ENCODE measurements at regions not wholly inside any gene's neighbourhood (a gene's known extent, or its start where the extent isn't known, plus 50 kb on each side); places are given as distances from the start of the nearest gene placed in this dataset.

DNA sequence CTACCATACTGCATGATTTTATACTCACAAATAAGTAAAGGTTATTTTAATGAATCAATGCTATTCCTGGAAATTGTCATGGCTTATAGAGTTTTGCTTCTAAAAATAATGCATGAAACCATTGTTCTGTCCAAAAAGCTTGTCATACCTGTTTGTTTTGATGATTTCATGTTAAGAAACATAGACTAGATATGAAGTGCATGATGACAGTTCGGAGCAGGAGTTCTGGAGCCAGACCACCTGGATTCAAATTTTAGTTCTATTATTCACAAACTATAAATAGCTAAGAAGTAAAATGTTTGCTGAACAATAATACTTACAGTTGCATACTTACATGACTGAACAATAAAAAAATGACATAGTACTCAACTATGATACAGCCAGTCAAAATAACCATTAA is 107.0 kb upstream of the AKR1E2 start:
- no peaks in the 10 kb centered on the region for H3K4me1 ChIP-seq (ENCODE audit: insufficient read depth, low read length)
- H3K79me2 ChIP-seq (ENCODE audit: insufficient read depth, low read length): no peaks in the 10 kb centered on the region
- no peaks in the 10 kb centered on the region for H4K20me1 ChIP-seq (ENCODE audit: insufficient read depth, low read length)
- Mint-ChIP-seq H3K4me1 (ENCODE audit: low read depth, unreplicated experiment) (peaks cover 11% of the 10 kb centered on the region), H3K4me3 (ENCODE audit: unreplicated experiment) (no peak overlapping the region), H3K9me3 (ENCODE audit: unreplicated experiment) (no peaks in the 10 kb centered on the region), H3K27me3 (ENCODE audit: low read depth, unreplicated experiment) (no peaks in the 10 kb centered on the region), H3K27ac (ENCODE audit: unreplicated experiment) (no peak overlapping the region), H3K36me3 (ENCODE audit: low read depth, unreplicated experiment) (no peaks in the 10 kb centered on the region)
- FAIRE-seq (no peak), DNase-seq (ENCODE audit: low read depth) (peak; percentile 25)
- H3K4me3 ChIP-seq (ENCODE audit: insufficient read depth, low read depth, low read length): no peak overlapping the region
- no peaks in the 10 kb centered on the region for H3K27me3 ChIP-seq (ENCODE audit: insufficient read depth, low read length)
- H2AFZ ChIP-seq (ENCODE audit: low read depth, low read length): no peak overlapping the region
- no peak overlapping the region for H3K9ac ChIP-seq (ENCODE audit: low read length)
- no peak overlapping the region for H3K4me2 ChIP-seq (ENCODE audit: low read length)
- H3K36me3 ChIP-seq (ENCODE audit: insufficient read depth, low read length): no peaks in the 10 kb centered on the region
- TF ChIP-seq EZH2 (IDR thresholded peaks at IDR 0.05; ENCODE audit: insufficient read depth, low read length): no peak
- H3K27ac ChIP-seq (ENCODE audit: low read depth, low read length): no peak overlapping the region
- no peaks in the 10 kb centered on the region for H3K9me3 ChIP-seq (ENCODE audit: insufficient read depth, low read depth, low read length)

GRCh38 chr10:4718544-4718943 is 107.5 kb upstream of the AKR1E2 start:
- no peaks in the 10 kb centered on the region for H3K79me2 ChIP-seq (ENCODE audit: insufficient read depth, low read length)
- FAIRE-seq (no peak), DNase-seq (ENCODE audit: low read depth) (no peak)
- Mint-ChIP-seq H3K36me3 (ENCODE audit: low read depth, unreplicated experiment) (no peaks in the 10 kb centered on the region), H3K9me3 (ENCODE audit: unreplicated experiment) (no peaks in the 10 kb centered on the region), H3K4me1 (ENCODE audit: low read depth, unreplicated experiment) (peaks cover 11% of the 10 kb centered on the region), H3K27ac (ENCODE audit: unreplicated experiment) (no peak overlapping the region), H3K27me3 (ENCODE audit: low read depth, unreplicated experiment) (no peaks in the 10 kb centered on the region), H3K4me3 (ENCODE audit: unreplicated experiment) (no peak overlapping the region)
- no peak overlapping the region for H3K4me3 ChIP-seq (ENCODE audit: insufficient read depth, low read depth, low read length)
- no peak overlapping the region for H3K27ac ChIP-seq (ENCODE audit: low read depth, low read length)
- no peaks in the 10 kb centered on the region for H3K9me3 ChIP-seq (ENCODE audit: insufficient read depth, low read depth, low read length)
- TF ChIP-seq CTCF (IDR thresholded peaks at IDR 0.05; ENCODE audit: insufficient read depth, low read depth, low read length) (no peak), EZH2 (IDR thresholded peaks at IDR 0.05; ENCODE audit: insufficient read depth, low read length) (no peak)
- no peak overlapping the region for H3K9ac ChIP-seq (ENCODE audit: low read length)
- H3K27me3 ChIP-seq (ENCODE audit: insufficient read depth, low read length): no peaks in the 10 kb centered on the region
- H3K4me2 ChIP-seq (ENCODE audit: low read length): no peak overlapping the region
- H4K20me1 ChIP-seq (ENCODE audit: insufficient read depth, low read length): no peaks in the 10 kb centered on the region
- no peaks in the 10 kb centered on the region for H3K4me1 ChIP-seq (ENCODE audit: insufficient read depth, low read length)
- no peaks in the 10 kb centered on the region for H3K36me3 ChIP-seq (ENCODE audit: insufficient read depth, low read length)
- no peak overlapping the region for H2AFZ ChIP-seq (ENCODE audit: low read depth, low read length)

GRCh38 chr10:4717670-4718069 is 108.3 kb upstream of the AKR1E2 start:
- Histone ChIP-seq H3K9me3 (ENCODE audit: insufficient read depth, low read depth, low read length) (no peaks in the 10 kb centered on the region), H3K36me3 (ENCODE audit: insufficient read depth, low read length) (no peaks in the 10 kb centered on the region), H3K9ac (ENCODE audit: low read length) (no peak overlapping the region), H3K27me3 (ENCODE audit: insufficient read depth, low read length) (no peaks in the 10 kb centered on the region), H3K4me1 (ENCODE audit: insufficient read depth, low read length) (no peaks in the 10 kb centered on the region), H2AFZ (ENCODE audit: low read depth, low read length) (no peak overlapping the region), H3K79me2 (ENCODE audit: insufficient read depth, low read length) (no peaks in the 10 kb centered on the region), H4K20me1 (ENCODE audit: insufficient read depth, low read length) (no peaks in the 10 kb centered on the region), H3K4me3 (ENCODE audit: insufficient read depth, low read depth, low read length) (no peak overlapping the region), H3K4me2 (ENCODE audit: low read length) (no peak overlapping the region), H3K27ac (ENCODE audit: low read depth, low read length) (no peak overlapping the region)
- no peak overlapping the region for H3K27ac Mint-ChIP-seq (ENCODE audit: unreplicated experiment)
- TF ChIP-seq EZH2 (IDR thresholded peaks at IDR 0.05; ENCODE audit: insufficient read depth, low read length) (no peak), CTCF (IDR thresholded peaks at IDR 0.05; ENCODE audit: insufficient read depth, low read depth, low read length) (no peak)
- no peaks in the 10 kb centered on the region for H3K27me3 Mint-ChIP-seq (ENCODE audit: low read depth, unreplicated experiment)
- no peak overlapping the region for H3K4me3 Mint-ChIP-seq (ENCODE audit: unreplicated experiment)
- no peaks in the 10 kb centered on the region for H3K9me3 Mint-ChIP-seq (ENCODE audit: unreplicated experiment)
- FAIRE-seq: no peak
- no peaks in the 10 kb centered on the region for H3K36me3 Mint-ChIP-seq (ENCODE audit: low read depth, unreplicated experiment)
- peaks cover 9% of the 10 kb centered on the region for H3K4me1 Mint-ChIP-seq (ENCODE audit: low read depth, unreplicated experiment)
- DNase-seq (ENCODE audit: low read depth): no peak
